Pancreas (tissue), 10 donors: ENCODE measurements at regions not wholly inside any gene's neighbourhood (a gene's known extent, or its start where the extent isn't known, plus 50 kb on each side); places are given as distances from the start of the nearest gene placed in this dataset.

Experiments
- ATAC-seq, 4 donors: fragments of 200-7000 bp; cut with Tn5 transposase; one replicate each; pipeline versions ENCODE4 v1.8.0 to v1.9.1; 2020; ENCODE audit warnings: mild to moderate bottlenecking in 4 of 4, moderate library complexity in 4 of 4
- DNase-seq, 6 donors: peaks; one replicate each; pipeline ENCODE4 v3.0.0-alpha.2; 2020
- FAIRE-seq: peaks from 2 replicates; lab custom pipeline; 2012; peaks lifted over from hg19 to GRCh38; lab: Jason Lieb, UNC
- H3K27ac ChIP-seq, 4 donors: fragments of 200-600 bp; sonication (generic); 1 replicate in 3 of 4; 2 replicates in 1 of 4; pipeline versions ENCODE4 v1.5.0 to v1.8.0; 2020
- H3K27me3 ChIP-seq, 4 donors: fragments of 200-600 bp; one replicate each; pipeline ENCODE4 v1.8.0; 2021
- H3K36me3 ChIP-seq, 3 donors: fragments of 200-600 bp; sonication (generic) in 1 of 3; one replicate each; pipeline versions ENCODE4 v1.5.0 to v1.8.0; 2020 to 2021
- H3K4me1 ChIP-seq, 3 donors: fragments of 200-600 bp; one replicate each; pipeline ENCODE4 v1.8.0; 2021
- H3K4me3 ChIP-seq, 4 donors: fragments of 200-600 bp; sonication (generic) in 2 of 4; one replicate each; pipeline versions ENCODE4 v1.5.0 to v1.8.0; 2020 to 2021
- H3K9me3 ChIP-seq, 4 donors: fragments of 200-600 bp; one replicate each; pipeline ENCODE4 v1.8.0; 2021
- WGBS, 2 donors: extraction: QIAGEN DNeasy Blood & Tissue Kit; methylation state at CpG; one replicate each; pipeline ENCODE4 v1.1.7; 2013; 5-methylcytosine and 5-hydroxymethylcytosine counted together
- intact Hi-C, 3 donors: fragments of 100-400 bp; cut with DNase I; formaldehyde crosslinking; loops; one replicate each; pipeline versions ENCODE4 v1.11.1 to v1.14.2; 2022
- TF ChIP-seq, protein P1 (sequence below), 4 donors: fragments of 200-600 bp; sonication (generic) in 3 of 4; IDR thresholded peaks; one replicate each; pipeline versions ENCODE4 v1.5.0 to v1.8.0; 2021; ENCODE audit warnings: antibody characterized with exemption in 4 of 4
- donor health status: healthy with polysubstance abuse.
- donor health status: DM: no; HTN: no; CAD: no; lungs with moderate emphysema.
- donor health status: DM: no; HTN: no; CAD: no.
- donor health status: control.
- donor health status: control.
- donor health status: Bipolar disorder and iron deficiency.
- donor health status: DM: yes; HTN: yes; CAD: no.
- donor health status: DM: no; HTN: no; CAD: no.
- donor health status: DM: no; HTN: no; CAD: no.
- donor health status: DM: yes; HTN: yes; CAD: no.

DNA sequence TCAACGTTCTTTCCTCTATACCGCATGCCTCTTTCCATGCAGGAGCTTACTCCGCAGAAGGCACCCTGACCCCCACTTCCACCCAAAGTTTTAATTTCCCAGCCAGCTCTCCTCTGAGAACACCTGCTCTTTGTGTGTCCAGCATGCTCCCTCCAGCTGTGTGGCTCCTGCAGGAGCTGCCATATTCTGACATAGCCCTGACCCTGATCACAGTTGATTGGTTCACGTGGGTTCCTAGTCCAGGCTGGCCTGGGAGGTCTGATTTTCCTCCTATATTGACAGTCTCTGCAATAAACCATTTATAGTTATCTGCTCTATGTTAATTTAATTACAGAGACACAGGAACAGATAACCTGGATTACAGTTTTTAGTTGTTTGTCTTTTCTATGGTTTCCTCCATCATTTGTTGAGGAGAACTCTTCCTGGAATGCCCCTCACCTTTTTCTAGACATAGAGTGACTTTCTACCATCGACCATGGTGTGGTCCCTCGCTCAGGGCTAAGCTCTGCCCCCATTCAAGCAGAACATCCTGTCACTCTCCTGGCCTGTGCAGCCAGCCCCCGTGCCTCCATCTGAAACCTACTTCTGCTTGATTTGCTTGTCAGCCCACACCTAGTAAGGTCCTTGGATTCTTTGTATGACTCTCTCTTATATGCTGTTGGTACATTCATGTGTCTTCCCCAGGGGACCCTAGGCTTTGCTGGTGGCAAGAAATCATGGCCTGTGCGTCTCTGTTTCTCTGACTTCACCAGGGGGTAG is 231.5 kb downstream of the LPIN1 start:
- 91 to 94% methylated on average over 8 of the region's 8 CpGs for WGBS, 2 donors
- Histone ChIP-seq H3K4me3 (no peak overlapping the region), H3K9me3 (no peaks in the 10 kb centered on the region), H3K4me1 (no peaks in the 10 kb centered on the region), H3K36me3 (no peaks in the 10 kb centered on the region), H3K27ac (no peak overlapping the region), H3K27me3 (no peaks in the 10 kb centered on the region)
- intact Hi-C loops: no loop called here
- ATAC-seq (no peak), DNase-seq (no peak), FAIRE-seq (no peak)
- TF ChIP-seq, protein P1, sequence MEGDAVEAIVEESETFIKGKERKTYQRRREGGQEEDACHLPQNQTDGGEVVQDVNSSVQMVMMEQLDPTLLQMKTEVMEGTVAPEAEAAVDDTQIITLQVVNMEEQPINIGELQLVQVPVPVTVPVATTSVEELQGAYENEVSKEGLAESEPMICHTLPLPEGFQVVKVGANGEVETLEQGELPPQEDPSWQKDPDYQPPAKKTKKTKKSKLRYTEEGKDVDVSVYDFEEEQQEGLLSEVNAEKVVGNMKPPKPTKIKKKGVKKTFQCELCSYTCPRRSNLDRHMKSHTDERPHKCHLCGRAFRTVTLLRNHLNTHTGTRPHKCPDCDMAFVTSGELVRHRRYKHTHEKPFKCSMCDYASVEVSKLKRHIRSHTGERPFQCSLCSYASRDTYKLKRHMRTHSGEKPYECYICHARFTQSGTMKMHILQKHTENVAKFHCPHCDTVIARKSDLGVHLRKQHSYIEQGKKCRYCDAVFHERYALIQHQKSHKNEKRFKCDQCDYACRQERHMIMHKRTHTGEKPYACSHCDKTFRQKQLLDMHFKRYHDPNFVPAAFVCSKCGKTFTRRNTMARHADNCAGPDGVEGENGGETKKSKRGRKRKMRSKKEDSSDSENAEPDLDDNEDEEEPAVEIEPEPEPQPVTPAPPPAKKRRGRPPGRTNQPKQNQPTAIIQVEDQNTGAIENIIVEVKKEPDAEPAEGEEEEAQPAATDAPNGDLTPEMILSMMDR (IDR thresholded peaks at IDR 0.05): no peak

DNA sequence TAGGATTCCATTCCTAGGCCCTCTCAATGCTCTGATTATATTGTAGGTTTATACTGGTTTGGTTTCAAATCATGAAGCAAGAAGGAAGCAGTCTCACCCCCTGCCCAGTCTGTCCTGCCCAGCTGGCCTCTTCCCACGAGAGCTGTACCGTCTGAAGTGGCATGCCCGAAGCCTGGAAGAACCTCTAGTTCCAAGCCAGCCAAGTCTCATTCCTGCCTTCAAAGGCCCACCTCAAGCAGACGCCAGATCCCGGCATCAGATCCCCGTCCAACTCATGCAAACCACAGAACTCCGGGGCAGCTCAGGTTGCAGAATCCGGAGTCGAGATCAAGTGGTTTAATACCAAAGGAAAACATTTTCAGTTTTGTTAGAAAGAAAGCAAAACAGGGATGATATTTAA is 234.4 kb downstream of the LPIN1 start:
- FAIRE-seq: no peak
- Histone ChIP-seq H3K27me3 (no peaks in the 10 kb centered on the region), H3K4me1 (no peaks in the 10 kb centered on the region), H3K27ac (peak overlapping the region in 1 of 4 donors; percentile 24), H3K36me3 (no peaks in the 10 kb centered on the region), H3K4me3 (no peak overlapping the region), H3K9me3 (no peaks in the 10 kb centered on the region)
- intact Hi-C loops: no loop called here
- DNase-seq: peak; percentile 66 to 81 (median 68)
- 37 to 40% methylated on average over 9 of the region's 9 CpGs for WGBS, 2 donors
- ATAC-seq: peak; percentile 91 to 96 (median 96)
- TF ChIP-seq, protein P1 (IDR thresholded peaks at IDR 0.05): no peak

DNA sequence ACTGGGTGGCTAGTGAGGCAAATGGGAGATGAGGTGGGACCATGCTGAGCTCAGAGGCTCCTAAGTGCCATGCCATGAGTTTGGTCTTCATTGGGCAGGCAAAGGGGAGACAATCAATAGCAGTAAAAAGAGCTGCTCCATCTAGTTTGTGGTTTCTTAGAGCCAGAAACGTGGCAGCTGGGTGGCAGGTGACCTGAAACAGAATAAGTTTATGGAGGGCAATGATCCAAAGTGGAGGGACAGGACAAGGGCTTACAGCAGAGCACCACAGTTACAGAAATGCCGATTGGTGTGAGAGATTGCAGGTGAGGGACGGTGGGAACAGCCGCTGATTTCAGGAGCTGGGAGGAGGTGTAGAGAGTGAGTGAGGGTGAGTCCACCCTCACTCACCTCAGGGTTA is 237.0 kb downstream of the LPIN1 start:
- Histone ChIP-seq H3K36me3 (no peaks in the 10 kb centered on the region), H3K27me3 (no peaks in the 10 kb centered on the region), H3K4me3 (no peak overlapping the region), H3K9me3 (no peaks in the 10 kb centered on the region), H3K4me1 (no peaks in the 10 kb centered on the region), H3K27ac (no peak overlapping the region)
- 78% methylated on average over 4 of the region's 4 CpGs for WGBS, 2 donors
- intact Hi-C loops: no loop called here
- FAIRE-seq: no peak
- no peak for DNase-seq
- TF ChIP-seq, protein P1 (IDR thresholded peaks at IDR 0.05): no peak
- no peak for ATAC-seq

DNA sequence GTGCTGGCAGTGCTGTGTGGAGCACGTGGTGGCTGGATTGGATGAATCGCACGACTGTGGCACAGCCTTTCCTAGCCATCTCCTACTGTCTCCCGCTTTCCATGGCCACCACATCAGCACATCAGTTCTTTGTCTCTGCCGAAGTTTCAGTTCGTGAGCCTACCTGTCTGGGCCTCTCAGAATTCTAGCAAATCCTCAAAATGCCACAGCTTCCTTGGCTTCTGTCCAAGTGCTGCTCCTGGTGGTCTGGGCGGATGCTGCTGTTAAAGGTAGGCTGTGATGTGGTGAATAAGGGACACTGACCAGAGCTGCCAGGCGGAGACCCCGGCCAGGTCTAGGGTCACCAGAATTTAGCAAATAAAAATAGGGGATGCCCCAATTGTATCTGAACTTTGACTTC is 237.4 kb downstream of the LPIN1 start:
- Histone ChIP-seq H3K36me3 (no peaks in the 10 kb centered on the region), H3K4me1 (no peaks in the 10 kb centered on the region), H3K27ac (no peak overlapping the region), H3K27me3 (no peaks in the 10 kb centered on the region), H3K4me3 (no peak overlapping the region), H3K9me3 (no peaks in the 10 kb centered on the region)
- DNase-seq (no peak), FAIRE-seq (no peak), ATAC-seq (no peak)
- 78 to 83% methylated on average over 9 of the region's 9 CpGs for WGBS, 2 donors
- intact Hi-C loops: no loop called here
- TF ChIP-seq, protein P1 (IDR thresholded peaks at IDR 0.05): no peak
